IMR-90 (cell line): ENCODE measurements at regions not wholly inside any gene's neighbourhood (a gene's known extent, or its start where the extent isn't known, plus 50 kb on each side); places are given as distances from the start of the nearest gene placed in this dataset.

Experiments used
- CTCF ChIP-seq: conservative IDR thresholded peaks from 2 replicates; pipeline ENCODE4 v1.5.1; 2012; ENCODE audit warnings: mild to moderate bottlenecking, low read depth, low read length, improper control_type of control experiment
- ELK1 ChIP-seq: fragments of 150-350 bp; IDR thresholded peaks from 2 replicates; pipeline ENCODE4 v1.6.1; 2016; ENCODE audit warnings: low read depth, mild to moderate bottlenecking, low read length, moderate library complexity, borderline replicate concordance
- POLR2A ChIP-seq: IDR thresholded peaks from 2 replicates; pipeline ENCODE4 v1.6.1; 2012; ENCODE audit warnings: mild to moderate bottlenecking, low read depth, low read length
- USF2 ChIP-seq: fragments of 150-350 bp; IDR thresholded peaks from 2 replicates; pipeline ENCODE4 v1.6.1; 2017; ENCODE audit warnings: mild to moderate bottlenecking, antibody characterized with exemption, low read length, low read depth

DNA sequence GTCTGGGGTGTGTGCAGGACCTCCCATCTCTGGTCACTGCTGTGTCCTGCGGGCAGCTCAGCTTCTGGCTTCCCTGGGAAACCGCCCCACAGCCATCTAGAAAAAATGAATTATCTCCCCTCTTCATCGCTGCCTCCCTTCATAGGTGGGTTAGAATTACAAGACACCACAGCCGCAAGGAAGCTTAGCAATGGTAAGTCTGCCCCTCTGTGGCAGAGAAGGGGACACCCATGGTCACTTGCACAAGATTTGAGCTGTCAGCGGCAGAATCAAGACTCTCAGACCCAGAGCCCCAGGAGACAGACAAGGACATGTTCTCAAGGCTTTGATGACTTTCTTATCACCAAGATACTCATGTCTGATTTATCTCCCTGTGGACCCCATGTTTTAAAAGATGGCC is 110.8 kb upstream of the PABPC3 start:
- no peak for TF ChIP-seq POLR2A
- no peak for TF ChIP-seq CTCF
- TF ChIP-seq ELK1: no peak
- no peak for TF ChIP-seq USF2
